WTC11 (cell line): ENCODE measurements at regions not wholly inside any gene's neighbourhood (a gene's known extent, or its start where the extent isn't known, plus 50 kb on each side); places are given as distances from the start of the nearest gene placed in this dataset.

Source experiments
- ATAC-seq: fragments of 200-7000 bp; cut with Tn5 transposase; 2 replicates; pipeline ENCODE4 v1.10.0; 2021; ENCODE audit warnings: mild to moderate bottlenecking, moderate library complexity
- CTCF ChIA-PET: fragments of 300-600 bp; sonication (Branson Sonifier 250); formaldehyde crosslinking; loops from one replicate; lab custom pipeline; 2021; ENCODE audit warnings: antibody characterized with exemption; lab: Charles Lee
- POLR2A ChIA-PET: fragments of 350-600 bp; sonication (Branson Sonifier 250); formaldehyde crosslinking; loops from one replicate; lab custom pipeline; 2021; ENCODE audit warnings: antibody characterized with exemption; lab: Charles Lee
- DNase-seq: peaks from one replicate; pipeline ENCODE4 v3.0.0; 2021; ENCODE audit warnings: low spot score
- H3K27ac Mint-ChIP-seq: 2 replicates; pipeline ENCODE4 v1.8.0; 2021; ENCODE audit warnings: mixed read lengths
- H3K27me3 Mint-ChIP-seq: 2 replicates; pipeline ENCODE4 v1.8.0; 2021; ENCODE audit warnings: low read depth, mild to moderate bottlenecking, moderate library complexity, mixed read lengths
- H3K36me3 Mint-ChIP-seq: 2 replicates; pipeline ENCODE4 v1.8.0; 2021; ENCODE audit warnings: mixed read lengths
- H3K4me1 Mint-ChIP-seq: 2 replicates; pipeline ENCODE4 v1.8.0; 2022; ENCODE audit warnings: mixed read lengths
- H3K4me3 Mint-ChIP-seq: 2 replicates; pipeline ENCODE4 v1.8.0; 2021; ENCODE audit warnings: mild to moderate bottlenecking, moderate library complexity, mixed read lengths
- H3K9me3 Mint-ChIP-seq: 2 replicates; pipeline ENCODE4 v1.8.0; 2021; ENCODE audit warnings: mixed read lengths
- ARID4B ChIP-seq: sonication (generic); formaldehyde crosslinking; IDR thresholded peaks from 2 replicates; pipeline ENCODE4 v1.8.0; 2023; ENCODE audit warnings: missing genetic modification reagents, mild to moderate bottlenecking, borderline replicate concordance
- E2F5 ChIP-seq: sonication (generic); formaldehyde crosslinking; IDR thresholded peaks from 2 replicates; pipeline ENCODE4 v1.8.1; 2022; ENCODE audit warnings: mild to moderate bottlenecking, moderate library complexity, missing genetic modification reagents
- IRF2 ChIP-seq: sonication (generic); formaldehyde crosslinking; IDR thresholded peaks from 2 replicates; pipeline ENCODE4 v1.8.0; 2022; ENCODE audit warnings: low read depth, missing genetic modification reagents, borderline replicate concordance
- RELA ChIP-seq: sonication (generic); formaldehyde crosslinking; IDR thresholded peaks from 2 replicates; pipeline ENCODE4 v1.8.1; 2022; ENCODE audit warnings: missing genetic modification reagents, mild to moderate bottlenecking, borderline replicate concordance
- SMAD4 ChIP-seq: sonication (generic); formaldehyde crosslinking; IDR thresholded peaks from 2 replicates; pipeline ENCODE4 v1.8.0; 2022; ENCODE audit warnings: mild to moderate bottlenecking, missing genetic modification reagents
- TF ChIP-seq, protein P1 (sequence below): fragments of 250-450 bp; sonication (Bioruptor Pico); IDR thresholded peaks from 2 replicates; pipeline ENCODE4 v1.9.0; 2021; ENCODE audit warnings: mild to moderate bottlenecking, borderline replicate concordance
- TF ChIP-seq, protein P2 (sequence below): fragments of 250-450 bp; sonication (Bioruptor Pico); IDR thresholded peaks from 2 replicates; pipeline ENCODE4 v1.9.0; 2021; ENCODE audit warnings: moderate library complexity, mild to moderate bottlenecking, inconsistent platforms, borderline replicate concordance
- TF ChIP-seq, protein P3 (sequence below): sonication (generic); formaldehyde crosslinking; IDR thresholded peaks from 2 replicates; pipeline ENCODE4 v1.8.1; 2022; ENCODE audit warnings: low read depth, missing genetic modification reagents, borderline replicate concordance

DNA sequence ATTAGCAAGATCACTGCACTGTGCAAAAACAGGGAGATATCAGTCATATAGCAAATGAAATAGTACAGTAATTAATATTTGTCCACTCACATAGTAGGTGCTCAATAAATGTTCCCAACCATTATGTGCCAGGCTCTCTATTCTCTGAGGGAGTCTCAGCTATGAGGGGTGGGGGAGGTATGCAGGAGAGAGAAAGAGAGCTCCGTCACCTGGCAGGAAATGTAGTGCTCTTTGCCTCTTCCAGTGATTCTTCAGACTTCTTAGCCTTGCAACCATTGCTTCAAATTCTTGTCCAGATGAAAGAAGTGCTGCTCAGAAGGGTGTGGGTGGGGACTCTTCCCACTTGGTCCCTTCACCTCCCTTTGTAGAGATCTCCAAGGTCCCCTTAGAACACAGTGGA is 84.5 kb upstream of the SPRY1 start (continued):
- TF ChIP-seq ARID4B (CRISPR knock-in tag): no peak

DNA sequence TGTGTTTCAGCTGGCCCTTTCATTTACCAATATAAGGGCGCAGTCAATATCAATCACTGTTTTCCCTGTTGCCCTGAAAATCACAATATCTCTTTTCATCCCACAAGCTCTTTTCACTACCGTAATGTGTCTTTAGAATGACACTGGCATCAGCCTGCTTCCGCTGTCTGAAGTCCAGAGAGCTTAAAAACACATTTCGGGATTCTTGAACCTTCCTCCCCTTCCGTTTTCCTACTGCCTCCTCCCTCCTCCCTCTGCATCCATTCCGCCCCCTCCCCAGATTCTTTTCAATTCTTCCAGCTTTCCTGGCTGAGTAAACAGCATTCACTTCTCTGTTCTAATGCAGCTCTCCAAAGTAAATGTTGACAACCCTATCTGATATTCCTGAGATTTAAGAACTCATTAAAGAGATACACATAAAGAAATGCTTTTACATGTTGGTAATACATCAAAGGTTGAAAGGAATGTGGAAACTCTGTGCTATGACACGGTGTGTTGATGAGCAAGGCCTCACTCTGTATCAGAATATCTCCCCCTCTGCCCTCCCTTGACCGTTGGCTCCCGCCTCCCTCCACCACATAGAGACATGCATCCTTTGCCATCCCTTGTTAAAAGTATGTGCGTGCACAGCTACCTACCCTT is 83.5 kb upstream of the SPRY1 start:
- ATAC-seq: peak; percentile 68
- no peak overlapping the region for H3K4me3 Mint-ChIP-seq

More for the DNA sequence above, 83.5 kb upstream of the SPRY1 start:
- H3K36me3 Mint-ChIP-seq: peaks cover 21% of the 10 kb centered on the region
- H3K4me1 Mint-ChIP-seq: peaks cover 23% of the 10 kb centered on the region
- DNase-seq: no peak
- peak overlapping the region; percentile 10 for H3K27ac Mint-ChIP-seq
- POLR2A ChIA-PET: interaction anchor here (0.7 to 1.2 kb wide), 2 partner anchors 8 to 37 kb away, joined by 3 to 5 read pairs; no protein-coding TSS in a partner anchor
- TF ChIP-seq RELA (CRISPR knock-in tag) (no peak), E2F5 (no peak), SMAD4 (CRISPR knock-in tag) (no peak), IRF2 (CRISPR knock-in tag) (no peak)
- TF ChIP-seq, protein P1, sequence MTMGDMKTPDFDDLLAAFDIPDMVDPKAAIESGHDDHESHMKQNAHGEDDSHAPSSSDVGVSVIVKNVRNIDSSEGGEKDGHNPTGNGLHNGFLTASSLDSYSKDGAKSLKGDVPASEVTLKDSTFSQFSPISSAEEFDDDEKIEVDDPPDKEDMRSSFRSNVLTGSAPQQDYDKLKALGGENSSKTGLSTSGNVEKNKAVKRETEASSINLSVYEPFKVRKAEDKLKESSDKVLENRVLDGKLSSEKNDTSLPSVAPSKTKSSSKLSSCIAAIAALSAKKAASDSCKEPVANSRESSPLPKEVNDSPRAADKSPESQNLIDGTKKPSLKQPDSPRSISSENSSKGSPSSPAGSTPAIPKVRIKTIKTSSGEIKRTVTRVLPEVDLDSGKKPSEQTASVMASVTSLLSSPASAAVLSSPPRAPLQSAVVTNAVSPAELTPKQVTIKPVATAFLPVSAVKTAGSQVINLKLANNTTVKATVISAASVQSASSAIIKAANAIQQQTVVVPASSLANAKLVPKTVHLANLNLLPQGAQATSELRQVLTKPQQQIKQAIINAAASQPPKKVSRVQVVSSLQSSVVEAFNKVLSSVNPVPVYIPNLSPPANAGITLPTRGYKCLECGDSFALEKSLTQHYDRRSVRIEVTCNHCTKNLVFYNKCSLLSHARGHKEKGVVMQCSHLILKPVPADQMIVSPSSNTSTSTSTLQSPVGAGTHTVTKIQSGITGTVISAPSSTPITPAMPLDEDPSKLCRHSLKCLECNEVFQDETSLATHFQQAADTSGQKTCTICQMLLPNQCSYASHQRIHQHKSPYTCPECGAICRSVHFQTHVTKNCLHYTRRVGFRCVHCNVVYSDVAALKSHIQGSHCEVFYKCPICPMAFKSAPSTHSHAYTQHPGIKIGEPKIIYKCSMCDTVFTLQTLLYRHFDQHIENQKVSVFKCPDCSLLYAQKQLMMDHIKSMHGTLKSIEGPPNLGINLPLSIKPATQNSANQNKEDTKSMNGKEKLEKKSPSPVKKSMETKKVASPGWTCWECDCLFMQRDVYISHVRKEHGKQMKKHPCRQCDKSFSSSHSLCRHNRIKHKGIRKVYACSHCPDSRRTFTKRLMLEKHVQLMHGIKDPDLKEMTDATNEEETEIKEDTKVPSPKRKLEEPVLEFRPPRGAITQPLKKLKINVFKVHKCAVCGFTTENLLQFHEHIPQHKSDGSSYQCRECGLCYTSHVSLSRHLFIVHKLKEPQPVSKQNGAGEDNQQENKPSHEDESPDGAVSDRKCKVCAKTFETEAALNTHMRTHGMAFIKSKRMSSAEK (CRISPR knock-in tag): no peak
- TF ChIP-seq, protein P2, sequence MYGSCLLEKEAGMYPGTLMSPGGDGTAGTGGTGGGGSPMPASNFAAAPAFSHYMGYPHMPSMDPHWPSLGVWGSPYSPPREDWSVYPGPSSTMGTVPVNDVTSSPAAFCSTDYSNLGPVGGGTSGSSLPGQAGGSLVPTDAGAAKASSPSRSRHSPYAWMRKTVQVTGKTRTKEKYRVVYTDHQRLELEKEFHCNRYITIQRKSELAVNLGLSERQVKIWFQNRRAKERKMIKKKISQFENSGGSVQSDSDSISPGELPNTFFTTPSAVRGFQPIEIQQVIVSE (CRISPR knock-in tag): no peak
- TF ChIP-seq, protein P3, sequence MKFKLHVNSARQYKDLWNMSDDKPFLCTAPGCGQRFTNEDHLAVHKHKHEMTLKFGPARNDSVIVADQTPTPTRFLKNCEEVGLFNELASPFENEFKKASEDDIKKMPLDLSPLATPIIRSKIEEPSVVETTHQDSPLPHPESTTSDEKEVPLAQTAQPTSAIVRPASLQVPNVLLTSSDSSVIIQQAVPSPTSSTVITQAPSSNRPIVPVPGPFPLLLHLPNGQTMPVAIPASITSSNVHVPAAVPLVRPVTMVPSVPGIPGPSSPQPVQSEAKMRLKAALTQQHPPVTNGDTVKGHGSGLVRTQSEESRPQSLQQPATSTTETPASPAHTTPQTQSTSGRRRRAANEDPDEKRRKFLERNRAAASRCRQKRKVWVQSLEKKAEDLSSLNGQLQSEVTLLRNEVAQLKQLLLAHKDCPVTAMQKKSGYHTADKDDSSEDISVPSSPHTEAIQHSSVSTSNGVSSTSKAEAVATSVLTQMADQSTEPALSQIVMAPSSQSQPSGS (CRISPR knock-in tag): no peak
- TF ChIP-seq, all 79 proteins: peak for 0
- H3K9me3 Mint-ChIP-seq: peaks cover 17% of the 10 kb centered on the region
- CTCF ChIA-PET: interaction anchor here (1.4 kb wide), 1 partner anchor 9 kb away, joined by 4 read pairs; no protein-coding TSS in a partner anchor
- H3K27me3 Mint-ChIP-seq: no peaks in the 10 kb centered on the region
